ENCODE measurements at regions not wholly inside any gene's neighbourhood (a gene's known extent, or its start where the extent isn't known, plus 50 kb on each side); places are given as distances from the start of the nearest gene placed in this dataset.
"Not testable (repeated sequence)": the region's sequence is repeated elsewhere in the genome, so short reads cannot be mapped to it uniquely, and the experiment has no call there.

DNA sequence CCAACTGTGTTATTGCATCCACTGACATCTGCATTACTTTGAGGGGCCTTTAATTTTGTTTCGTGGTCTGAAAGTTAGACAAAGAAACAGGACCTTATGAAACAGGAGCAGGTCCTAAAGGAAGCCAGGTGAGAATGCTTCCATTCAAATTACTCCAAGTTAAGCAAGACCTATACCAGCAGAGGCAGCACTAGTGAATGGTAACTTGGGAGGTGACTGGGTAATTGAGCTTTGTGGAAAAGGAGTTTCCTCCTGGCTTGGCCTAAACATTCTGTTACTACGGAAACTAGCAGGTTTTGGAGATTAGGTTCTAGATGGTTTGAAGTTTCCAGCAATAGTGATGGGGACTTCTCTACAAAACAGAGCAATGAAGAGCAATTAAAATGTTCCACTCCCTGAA is 173.5 kb downstream of the NKX6-1 start:
- no peak for DNase-seq (ENCODE audit: extremely low read depth, low read depth)
- TF ChIP-seq, protein P1, sequence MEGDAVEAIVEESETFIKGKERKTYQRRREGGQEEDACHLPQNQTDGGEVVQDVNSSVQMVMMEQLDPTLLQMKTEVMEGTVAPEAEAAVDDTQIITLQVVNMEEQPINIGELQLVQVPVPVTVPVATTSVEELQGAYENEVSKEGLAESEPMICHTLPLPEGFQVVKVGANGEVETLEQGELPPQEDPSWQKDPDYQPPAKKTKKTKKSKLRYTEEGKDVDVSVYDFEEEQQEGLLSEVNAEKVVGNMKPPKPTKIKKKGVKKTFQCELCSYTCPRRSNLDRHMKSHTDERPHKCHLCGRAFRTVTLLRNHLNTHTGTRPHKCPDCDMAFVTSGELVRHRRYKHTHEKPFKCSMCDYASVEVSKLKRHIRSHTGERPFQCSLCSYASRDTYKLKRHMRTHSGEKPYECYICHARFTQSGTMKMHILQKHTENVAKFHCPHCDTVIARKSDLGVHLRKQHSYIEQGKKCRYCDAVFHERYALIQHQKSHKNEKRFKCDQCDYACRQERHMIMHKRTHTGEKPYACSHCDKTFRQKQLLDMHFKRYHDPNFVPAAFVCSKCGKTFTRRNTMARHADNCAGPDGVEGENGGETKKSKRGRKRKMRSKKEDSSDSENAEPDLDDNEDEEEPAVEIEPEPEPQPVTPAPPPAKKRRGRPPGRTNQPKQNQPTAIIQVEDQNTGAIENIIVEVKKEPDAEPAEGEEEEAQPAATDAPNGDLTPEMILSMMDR (IDR thresholded peaks at IDR 0.05; ENCODE audit: low read depth, low read length, missing control alignments), result no peak

DNA sequence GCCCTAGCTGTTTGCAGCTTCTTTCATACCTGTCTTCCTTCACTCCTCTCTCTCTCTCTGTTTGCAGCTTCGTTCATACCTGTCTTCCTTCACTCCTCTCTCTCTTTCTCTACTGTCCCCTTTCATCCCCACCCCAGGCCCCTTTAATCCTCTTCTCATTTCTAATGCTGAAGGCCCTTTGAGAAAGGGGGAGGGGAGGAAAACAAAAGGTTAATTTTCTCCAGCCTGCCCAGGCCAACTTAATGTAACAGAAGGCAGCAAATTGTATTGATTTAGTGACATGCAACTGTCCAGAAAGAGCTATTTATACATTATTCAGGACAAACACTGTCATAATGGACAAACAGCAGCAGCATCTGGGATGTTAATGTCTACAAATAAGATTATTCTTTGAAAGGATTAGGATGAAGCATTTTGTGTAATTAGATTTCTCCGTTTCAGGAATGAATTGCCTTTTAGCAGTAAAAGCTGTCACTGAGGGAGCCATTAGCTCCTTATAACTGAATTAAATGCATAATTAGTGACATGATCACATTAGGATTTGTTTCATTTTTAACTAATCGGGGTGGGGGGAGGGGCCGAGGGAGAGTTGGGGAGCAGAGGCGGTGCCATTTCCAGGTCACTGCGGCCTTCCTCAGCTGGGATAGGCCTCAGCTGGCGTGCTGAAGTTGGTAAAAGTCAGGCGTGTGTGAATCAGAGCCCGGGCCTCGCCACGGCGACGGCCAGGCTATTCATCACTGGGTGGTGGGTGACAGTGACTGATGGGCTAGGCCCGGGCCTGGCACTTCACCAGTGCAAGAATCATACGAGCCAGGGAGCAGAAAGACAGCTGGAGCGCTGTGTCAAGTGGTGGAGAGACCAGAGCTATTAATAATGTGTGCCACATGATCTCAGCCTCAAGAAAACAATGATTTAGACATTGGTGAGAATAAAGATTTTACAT is 174.5 kb downstream of the NKX6-1 start:
- DNase-seq (ENCODE audit: extremely low read depth, low read depth), result no peak
- no peak overlapping the region for H3K4me3 ChIP-seq (replicated peaks; ENCODE audit: low read depth, low read length)
- TF ChIP-seq, protein P1 (IDR thresholded peaks at IDR 0.05; ENCODE audit: low read depth, low read length, missing control alignments), result no peak

More for the DNA sequence above, 173.5 kb downstream of the NKX6-1 start:
- H3K4me3 ChIP-seq (replicated peaks; ENCODE audit: low read depth, low read length), result no peak overlapping the region

DNA sequence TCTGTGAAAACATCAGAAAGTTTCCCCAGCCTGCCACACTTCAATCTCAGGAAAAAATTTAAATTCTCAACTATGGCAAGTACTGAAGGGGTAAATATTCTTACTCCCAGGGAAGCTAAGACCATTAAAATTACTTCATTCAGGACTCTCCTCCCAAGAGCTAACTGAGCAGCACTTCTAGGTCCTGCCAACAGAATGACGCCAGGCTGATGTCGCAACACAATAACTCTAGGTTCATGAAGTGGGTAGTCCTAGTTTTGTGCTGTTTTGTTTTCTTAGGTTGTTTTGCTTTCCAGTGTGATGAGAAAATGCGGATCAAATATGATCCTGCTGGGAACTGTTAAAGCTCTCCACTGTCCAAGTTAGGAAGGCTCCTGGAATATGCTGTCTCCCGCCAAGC is 180.0 kb downstream of the NKX6-1 start:
- no peak overlapping the region for H3K4me3 ChIP-seq (replicated peaks; ENCODE audit: low read depth, low read length)
- TF ChIP-seq, protein P1 (IDR thresholded peaks at IDR 0.05; ENCODE audit: low read depth, low read length, missing control alignments), result no peak
- DNase-seq (ENCODE audit: extremely low read depth, low read depth), result no peak

DNA sequence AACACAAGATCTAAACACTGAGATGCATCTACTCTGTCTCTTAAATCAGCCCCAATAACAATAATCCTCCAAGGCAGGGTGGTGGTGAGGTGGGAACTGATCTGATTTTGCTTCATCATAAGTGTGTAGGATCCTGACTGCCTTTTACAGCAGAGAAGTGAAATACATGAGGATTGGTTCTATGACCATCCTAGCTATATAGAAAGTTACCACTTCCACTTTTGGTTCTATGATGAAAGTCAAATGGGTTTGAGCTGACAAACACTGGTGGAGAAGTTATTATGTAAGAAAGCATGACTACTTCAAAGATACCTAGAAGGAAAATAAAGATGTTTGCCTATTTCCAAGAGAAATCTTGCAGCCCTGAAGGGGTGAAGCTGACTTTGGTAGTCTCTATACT is 181.6 kb downstream of the NKX6-1 start:
- TF ChIP-seq, protein P1 (IDR thresholded peaks at IDR 0.05; ENCODE audit: low read depth, low read length, missing control alignments), result no peak
- no peak overlapping the region for H3K4me3 ChIP-seq (replicated peaks; ENCODE audit: low read depth, low read length)
- DNase-seq (ENCODE audit: extremely low read depth, low read depth), result no peak

DNA sequence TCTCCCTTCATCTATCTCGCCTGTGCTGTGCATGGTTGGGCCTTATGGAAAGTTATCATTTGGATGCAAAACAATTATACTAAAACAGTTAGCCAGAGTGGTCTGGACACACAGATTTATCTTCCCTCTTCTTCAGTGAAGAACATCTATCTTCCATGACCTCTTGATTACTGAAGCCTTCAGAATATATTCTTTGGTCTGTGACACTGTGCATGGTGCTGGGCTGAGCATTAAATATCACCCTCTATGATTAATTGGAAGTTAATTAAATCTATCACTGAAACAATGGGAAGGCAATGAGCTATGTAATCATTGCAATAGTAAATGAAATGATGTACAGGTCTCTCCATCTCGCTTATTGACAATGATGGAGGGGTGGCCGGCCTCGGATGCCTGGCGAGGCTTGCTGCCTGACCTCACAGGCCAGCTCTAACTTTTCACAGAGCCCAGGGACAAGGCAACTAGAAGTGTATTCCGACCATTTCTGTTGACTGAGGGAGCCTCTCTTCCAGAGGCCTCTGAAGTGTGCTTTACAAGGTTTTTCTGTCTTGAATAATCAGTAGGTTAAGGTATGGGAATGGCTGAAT is 186.6 kb downstream of the NKX6-1 start:
- DNase-seq (ENCODE audit: extremely low read depth, low read depth), result no peak
- no peak overlapping the region for H3K4me3 ChIP-seq (replicated peaks; ENCODE audit: low read depth, low read length)
- TF ChIP-seq, protein P1 (IDR thresholded peaks at IDR 0.05; ENCODE audit: low read depth, low read length, missing control alignments), result no peak

DNA sequence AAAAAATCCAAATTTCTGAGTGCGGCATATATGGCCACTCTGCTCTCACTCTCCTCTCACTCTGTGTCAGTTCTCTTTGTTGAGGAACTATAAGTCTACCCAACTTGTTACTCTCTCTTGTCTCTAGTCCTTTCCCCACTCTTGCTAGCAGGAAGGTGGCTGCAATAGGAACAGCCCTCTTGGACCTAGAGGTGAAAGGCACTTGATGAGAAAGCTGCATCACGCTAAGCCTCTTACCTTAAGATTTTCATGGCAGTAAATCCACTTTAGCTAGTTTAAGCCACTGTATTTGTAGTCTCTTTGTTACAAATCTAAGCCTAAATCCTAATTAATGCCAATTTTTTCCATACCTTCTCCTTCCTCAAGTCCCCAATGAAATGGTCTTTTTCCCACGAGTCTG is 189.9 kb downstream of the NKX6-1 start:
- H3K4me3 ChIP-seq (replicated peaks; ENCODE audit: low read depth, low read length), result no peak overlapping the region
- TF ChIP-seq, protein P1 (IDR thresholded peaks at IDR 0.05; ENCODE audit: low read depth, low read length, missing control alignments), result no peak
- DNase-seq (ENCODE audit: extremely low read depth, low read depth), result no peak

DNA sequence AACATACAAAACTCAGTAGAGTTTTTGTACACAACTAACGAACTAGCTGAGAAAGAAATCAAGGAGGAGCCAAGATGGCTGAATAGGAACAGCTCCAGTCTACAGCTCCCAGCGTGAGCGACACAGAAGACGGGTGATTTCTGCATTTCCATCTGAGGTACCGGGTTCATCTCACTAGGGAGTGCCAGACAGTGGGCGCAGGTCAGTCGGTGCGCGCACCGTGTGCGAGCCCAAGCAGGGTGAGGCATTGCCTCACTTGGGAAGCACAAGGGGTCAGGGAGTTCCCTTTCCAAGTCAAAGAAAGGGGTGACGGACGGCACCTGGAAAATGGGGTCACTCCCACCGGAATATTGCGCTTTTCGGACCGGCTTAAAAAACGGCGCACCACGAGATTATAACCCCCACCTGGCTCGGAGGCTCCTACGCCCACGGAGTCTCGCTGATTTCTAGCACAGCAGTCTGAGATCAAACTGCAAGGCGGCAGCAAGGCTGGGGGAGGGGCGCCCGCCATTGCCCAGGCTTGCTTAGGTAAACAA is 200.3 kb downstream of the NKX6-1 start:
- not testable (repeated sequence) for H3K4me3 ChIP-seq (replicated peaks; ENCODE audit: low read depth, low read length); DNase-seq (ENCODE audit: extremely low read depth, low read depth)

All from HFF-Myc (cell line).